ENCODE measurements at regions not wholly inside any gene's neighbourhood (a gene's known extent, or its start where the extent isn't known, plus 50 kb on each side); places are given as distances from the start of the nearest gene placed in this dataset.

GRCh38 chr3:26438325-26438940 lies 184.1 kb upstream of the LRRC3B start:
- CTCF ChIA-PET (ENCODE audit: low intra/inter-chr PET ratio): no interaction called here
- no peaks in the 10 kb centered on the region for H3K4me1 ChIP-seq (replicated peaks in 1 of 2; ENCODE audit: control insufficient read depth in 2 of 2, insufficient read depth in 2 of 2, low read length in 2 of 2)
- in situ Hi-C loops (cut with MboI) (no loop called here), intact Hi-C loops (cut with micrococcal nuclease) (no loop called here)
- no peaks in the 10 kb centered on the region for H3K9me3 ChIP-seq (replicated peaks; ENCODE audit: control insufficient read depth, insufficient read depth, low read depth, low read length)
- ATAC-seq (no peak), FAIRE-seq (no peak), DNase-seq (ENCODE audit: extremely low read depth in 1 of 4, low spot score in 3 of 4) (no peak)
- POLR2A ChIA-PET: no interaction called here
- no peak overlapping the region for H3K4me2 ChIP-seq (ENCODE audit: insufficient read depth, low read length)
- H3K9ac ChIP-seq (ENCODE audit: insufficient read depth in 1 of 2, low read depth in 2 of 2, low read length in 2 of 2): no peak overlapping the region
- TF ChIP-seq HES1 (IDR thresholded peaks at IDR 0.05; ENCODE audit: low read depth) (no peak), ZNF316 (IDR thresholded peaks at IDR 0.05) (peak; percentile 56; the same call in 1 of the 2 replicates), MAFF (IDR thresholded peaks at IDR 0.05; ENCODE audit: low read length) (peak; percentile 31; the same call in 1 of the 2 replicates), MAFK (IDR thresholded peaks at IDR 0.05; ENCODE audit: low read length) (peak; percentile 31; the same call in 1 of the 2 replicates)
- H3K36me3 ChIP-seq (ENCODE audit: control insufficient read depth, insufficient read depth, low read length): no peaks in the 10 kb centered on the region
- no peak overlapping the region for H3K27ac ChIP-seq (ENCODE audit: extremely low read depth, low read depth, low read length)
- no peak overlapping the region for H3K4me3 ChIP-seq
- no peaks in the 10 kb centered on the region for H3K79me2 ChIP-seq (ENCODE audit: control insufficient read depth, insufficient read depth, low read length)
- no TSS peak for BruUV-seq (replicated peaks)
- H4K20me1 ChIP-seq (replicated peaks; ENCODE audit: control insufficient read depth, insufficient read depth, low read length): no peaks in the 10 kb centered on the region
- no peaks in the 10 kb centered on the region for H3K27me3 ChIP-seq (ENCODE audit: control insufficient read depth in 2 of 2, insufficient read depth in 2 of 2, low read length in 2 of 2)
- 0% methylated on average over 4 of the region's 4 CpGs for WGBS (ENCODE audit: insufficient coverage, low coverage, missing lambda C conversion rate)
- H2AFZ ChIP-seq (ENCODE audit: low read depth, low read length): no peak overlapping the region
- no peaks in the 10 kb centered on the region for H3K9me1 ChIP-seq (ENCODE audit: control insufficient read depth, insufficient read depth, low read length)

All from K562 (cell line).